ENCODE measurements at regions not wholly inside any gene's neighbourhood (a gene's known extent, or its start where the extent isn't known, plus 50 kb on each side); places are given as distances from the start of the nearest gene placed in this dataset.
"Not testable (repeated sequence)": the region's sequence is repeated elsewhere in the genome, so short reads cannot be mapped to it uniquely, and the experiment has no call there.

DNA sequence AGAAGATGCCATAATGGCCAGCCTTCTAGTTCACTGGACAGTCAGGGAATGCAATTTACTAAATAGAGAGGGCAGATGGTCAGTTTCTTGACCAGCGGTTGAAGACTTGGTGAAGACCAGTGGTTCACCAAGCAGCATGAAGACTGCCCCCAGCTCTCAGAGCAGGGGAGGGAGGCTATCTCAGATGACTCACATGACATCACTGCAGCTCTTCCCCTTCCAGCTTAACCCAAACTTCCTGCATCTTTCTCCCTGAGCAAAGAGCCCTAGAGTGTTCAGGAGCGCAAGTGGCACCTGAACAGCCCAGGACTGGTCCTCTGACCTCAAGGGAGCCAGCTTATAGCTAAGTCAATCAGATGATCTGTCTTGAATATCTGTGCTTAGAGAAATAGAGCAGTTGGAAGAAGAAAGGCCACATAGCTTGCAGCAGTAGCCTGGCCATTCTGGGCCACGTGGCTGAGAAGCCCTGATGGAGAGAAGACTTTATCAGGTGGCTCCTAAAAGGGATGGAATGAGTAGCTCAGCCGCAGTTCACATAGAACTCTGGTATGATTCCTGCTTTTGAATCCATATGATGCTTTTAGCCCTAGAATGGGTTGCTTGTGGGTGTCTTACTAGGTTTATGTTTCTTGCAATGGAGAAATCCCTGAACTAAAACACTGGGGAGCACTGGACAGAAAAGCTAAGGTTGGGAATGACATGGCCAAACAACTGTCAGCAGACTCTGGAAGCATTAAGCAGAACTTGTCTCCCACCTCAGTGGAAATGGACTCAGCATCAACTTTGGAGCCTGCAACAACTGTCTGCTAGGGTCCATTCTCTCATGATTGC is 392.1 kb upstream of the CCL2 start:
- DNase-seq: no peak

DNA sequence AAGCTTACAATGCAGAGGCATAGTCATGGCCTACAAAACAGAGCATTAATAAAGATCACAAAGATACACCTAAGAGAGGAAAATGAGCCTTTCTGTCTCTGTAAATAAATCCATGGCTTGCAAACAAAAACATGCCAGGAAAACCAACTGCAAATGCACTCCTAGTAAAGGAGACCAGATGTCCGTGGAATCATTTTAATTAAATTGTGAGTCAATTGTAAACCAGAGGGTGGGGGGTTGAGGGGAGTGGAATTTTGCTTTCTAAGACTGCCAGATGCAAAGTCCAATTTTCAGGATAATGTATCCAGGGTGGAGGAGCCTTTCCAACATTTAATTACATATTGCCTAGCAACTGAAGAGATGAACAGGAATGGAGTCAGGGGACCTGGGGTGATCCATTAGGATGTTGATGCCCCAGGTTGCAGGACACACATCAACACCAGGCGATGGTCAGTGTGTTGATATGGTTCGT is 390.3 kb upstream of the CCL2 start:
- no peak for DNase-seq

DNA sequence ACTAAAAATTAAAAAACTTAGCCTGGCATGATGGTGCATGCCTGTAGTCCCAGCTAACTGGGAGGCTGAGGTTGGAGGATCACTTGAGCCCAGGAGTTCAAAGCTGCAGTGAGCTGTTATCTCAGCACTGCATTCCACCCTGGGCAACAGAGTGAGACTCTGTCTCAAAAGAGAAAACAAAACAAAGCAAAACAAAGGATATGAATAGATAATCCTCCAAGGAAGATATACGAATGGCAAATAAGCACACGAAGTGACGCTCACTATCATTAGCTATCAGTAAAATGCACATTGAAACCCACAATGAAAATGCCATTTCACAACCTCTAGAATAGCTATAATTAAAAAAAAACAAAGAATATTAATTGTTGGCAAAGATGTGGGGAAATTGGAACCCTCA is 386.2 kb upstream of the CCL2 start:
- no peak for DNase-seq

DNA sequence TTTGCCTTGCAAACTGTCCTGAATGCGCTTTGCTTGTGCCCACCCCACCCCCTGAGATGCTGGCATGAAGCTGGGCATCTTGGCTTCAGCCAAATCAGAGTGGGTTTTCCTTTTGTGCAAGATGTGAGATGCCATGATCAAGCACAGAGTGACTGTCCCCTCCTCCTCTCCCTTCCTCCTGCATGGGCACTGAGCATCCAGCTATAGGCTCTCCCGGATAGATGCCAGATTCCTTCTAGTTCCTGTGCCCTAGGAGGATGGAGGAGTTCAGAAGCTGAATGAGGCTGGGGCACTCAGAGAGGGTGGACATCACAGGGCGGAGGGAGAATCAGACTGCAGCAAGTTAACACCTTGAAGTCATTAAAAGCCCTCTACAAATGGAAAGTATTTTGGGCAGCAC is 384.1 kb upstream of the CCL2 start:
- no peak for DNase-seq

DNA sequence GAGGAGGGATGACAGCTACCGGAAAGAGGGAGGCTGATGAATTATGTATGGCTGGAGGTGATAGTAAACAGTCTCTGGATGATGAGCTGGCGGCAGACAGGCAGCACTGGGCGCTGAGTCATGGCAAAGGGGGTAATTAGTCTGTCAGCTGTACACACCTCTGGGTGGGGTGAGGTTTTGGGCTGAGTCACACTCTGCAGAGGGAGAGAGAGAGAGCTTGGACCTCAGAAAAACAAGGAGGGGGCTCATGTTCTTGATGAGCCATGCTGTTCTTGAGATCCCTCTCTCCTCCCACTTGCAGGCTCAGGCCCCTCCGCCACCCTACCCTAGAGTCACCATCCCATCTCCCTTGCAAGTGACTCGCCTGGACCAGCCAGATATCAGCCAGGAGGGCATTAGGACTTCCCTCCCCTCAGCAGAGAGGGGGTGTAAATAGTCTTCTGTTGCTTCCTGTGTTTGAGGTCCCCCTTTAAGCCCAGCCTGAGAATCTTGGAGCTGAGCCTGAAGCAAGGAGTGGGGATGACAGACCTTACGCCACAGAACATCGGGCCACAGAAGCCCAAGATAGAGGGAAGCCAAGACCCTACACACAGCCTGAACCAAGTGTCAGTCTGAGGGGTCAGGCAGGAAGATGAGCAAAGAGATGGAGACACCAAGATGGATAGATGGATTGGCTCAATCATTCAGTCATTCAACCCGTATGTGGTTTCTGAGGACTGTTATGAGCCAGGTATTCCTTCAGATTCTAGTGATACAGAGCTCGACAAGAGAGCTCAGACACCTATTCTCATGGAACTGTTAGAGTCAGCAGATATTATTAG is 383.2 kb upstream of the CCL2 start:
- no peak for DNase-seq

DNA sequence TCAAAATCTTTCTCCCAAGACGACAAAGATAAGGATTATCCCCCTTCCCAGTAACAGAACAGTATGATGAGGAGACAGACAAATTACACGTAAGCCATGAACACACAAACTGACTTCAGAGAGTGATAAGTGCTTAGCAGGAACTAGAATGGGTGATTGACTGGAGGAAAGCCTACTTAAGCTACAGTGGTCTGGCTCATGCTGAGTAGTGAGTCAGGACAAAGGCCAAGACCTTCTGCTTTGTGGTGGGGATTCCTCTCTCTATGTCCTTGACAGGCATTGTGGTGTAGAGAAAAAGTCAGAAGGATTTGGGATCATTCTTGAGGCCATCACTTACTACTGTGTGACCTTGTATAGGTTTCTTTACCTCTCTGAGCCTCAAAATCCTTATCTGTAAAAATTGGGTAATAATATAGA is 381.9 kb upstream of the CCL2 start:
- no peak for DNase-seq

DNA sequence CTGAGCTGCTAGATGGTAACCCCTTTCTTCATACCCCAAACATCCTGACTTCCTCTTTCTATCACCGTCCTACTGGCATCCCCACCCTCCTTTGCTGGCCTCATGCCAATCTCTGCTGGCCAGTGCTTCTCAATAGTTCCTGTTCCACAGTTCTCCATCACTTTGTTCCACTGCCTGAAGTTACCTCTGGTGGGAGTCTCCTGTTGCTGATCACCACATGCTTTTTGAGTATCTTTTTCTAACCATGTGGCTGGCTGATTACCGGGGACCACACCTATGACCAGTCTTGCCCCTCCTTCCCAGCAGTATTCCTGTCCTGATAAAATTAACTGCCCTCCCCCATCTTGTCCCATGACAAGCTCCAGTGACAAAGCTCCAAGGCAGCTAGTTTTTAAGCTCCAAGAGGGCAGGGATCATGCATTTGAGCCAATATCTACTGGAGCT is 380.4 kb upstream of the CCL2 start:
- DNase-seq: peak in 2 of 3 donors; percentile 13

DNA sequence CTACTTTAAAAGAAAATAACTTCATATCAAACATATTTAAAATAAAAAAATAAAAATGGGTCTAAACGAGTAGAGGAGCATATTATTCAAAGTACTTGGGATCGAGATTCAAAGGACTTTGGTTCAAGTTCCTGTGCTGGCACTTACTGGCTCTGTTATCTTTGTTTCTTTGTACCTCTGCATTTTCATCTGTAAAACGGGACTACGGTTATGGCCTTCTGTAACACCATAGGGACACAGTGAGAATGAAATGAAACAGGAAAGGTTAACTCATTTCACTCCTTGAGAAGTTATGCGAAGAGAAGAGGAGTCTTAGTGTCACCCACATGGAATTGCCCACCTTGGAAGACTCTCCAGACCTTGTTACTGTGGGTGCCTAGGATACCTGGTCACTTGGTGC is 379.1 kb upstream of the CCL2 start:
- no peak for DNase-seq

DNA sequence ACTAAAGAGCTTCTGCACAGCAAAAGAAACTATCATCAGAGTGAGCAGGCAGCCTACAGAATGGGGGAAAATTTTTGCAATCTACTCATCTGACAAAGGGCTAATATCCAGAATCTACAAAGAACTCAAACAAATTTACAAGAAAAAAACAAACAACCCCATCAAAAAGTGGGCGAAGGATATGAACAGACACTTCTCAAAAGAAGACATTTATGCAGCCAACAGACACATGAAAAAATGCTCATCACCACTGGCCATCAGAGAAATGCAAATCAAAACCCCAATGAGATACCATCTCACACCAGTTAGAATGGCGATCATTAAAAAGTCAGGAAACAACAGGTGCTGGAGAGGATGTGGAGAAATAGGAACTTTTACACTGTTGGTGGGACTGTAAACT is 372.8 kb upstream of the CCL2 start:
- not testable (repeated sequence) for DNase-seq

DNA sequence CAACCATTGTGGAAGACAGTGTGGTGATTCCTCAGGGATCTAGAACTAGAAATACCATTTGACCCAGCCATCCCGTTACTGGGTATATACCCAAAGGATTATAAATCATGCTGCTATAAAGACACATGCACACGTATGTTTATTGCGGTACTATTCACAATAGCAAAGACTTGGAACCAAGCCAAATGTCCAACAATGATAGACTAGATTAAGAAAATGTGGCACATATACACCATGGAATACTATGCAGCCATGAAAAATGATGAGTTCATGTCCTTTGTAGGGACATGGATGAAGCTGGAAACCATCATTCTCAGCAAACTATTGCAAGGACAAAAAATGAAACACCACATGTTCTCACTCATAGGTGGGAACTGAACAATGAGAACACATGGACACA is 372.4 kb upstream of the CCL2 start:
- not testable (repeated sequence) for DNase-seq

DNA sequence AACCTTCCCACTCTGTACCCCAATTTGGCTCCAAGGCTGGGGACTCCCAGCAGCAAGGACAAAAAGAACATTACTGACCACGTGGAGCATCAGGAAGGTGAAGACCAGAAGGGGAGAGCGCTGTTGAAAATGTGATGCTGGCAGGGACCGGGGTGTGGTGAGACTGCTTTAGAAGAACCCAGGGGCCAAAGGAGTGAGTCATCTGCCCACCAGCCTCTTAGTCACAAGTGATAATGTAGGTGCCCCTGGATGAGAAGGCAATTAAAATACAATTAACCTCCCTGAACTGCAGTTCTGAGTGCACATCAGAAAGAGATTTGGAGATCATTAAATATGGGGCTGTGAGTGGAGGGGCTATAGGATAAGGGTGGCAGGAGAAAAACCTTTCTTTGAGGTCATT is 366.6 kb upstream of the CCL2 start:
- no peak for DNase-seq

DNA sequence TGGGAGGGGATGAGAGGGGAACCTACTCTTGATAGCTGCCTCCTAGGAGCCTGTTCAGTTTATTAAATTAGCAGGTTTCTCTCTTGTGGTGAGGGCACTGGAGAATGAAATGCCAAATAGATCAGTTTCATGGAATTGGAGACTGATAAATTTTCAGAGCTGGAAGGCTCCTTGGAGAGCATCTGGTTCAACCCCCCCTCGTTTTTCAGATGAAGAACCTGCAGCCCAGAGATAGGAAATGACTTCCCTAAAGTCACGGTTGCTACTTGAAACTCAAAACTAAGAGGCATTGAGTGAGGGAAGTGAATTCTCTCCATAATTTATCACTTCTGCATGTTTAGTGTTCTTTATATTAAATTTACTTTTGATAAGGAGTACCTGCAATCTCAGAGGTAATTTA is 366.0 kb upstream of the CCL2 start:
- no peak for DNase-seq

DNA sequence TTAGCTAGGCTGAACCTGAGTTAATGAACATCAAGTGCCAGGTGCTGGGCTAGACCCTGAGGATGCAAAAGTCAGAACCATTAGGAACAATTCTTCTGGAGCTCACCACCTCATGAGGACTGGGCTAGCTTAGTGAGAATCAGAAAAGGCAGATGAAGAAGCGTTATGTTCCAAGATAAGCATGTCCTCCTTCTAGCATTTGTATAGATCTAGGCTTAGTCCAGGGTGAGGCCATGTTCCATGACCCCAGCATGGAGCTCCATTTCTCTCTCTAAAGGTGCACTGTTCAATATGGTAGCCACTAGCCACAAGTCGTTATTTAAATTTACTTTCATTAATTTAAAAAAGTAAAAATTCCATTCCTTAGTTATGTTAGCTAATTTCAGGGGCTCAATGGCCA is 365.3 kb upstream of the CCL2 start:
- DNase-seq: no peak

DNA sequence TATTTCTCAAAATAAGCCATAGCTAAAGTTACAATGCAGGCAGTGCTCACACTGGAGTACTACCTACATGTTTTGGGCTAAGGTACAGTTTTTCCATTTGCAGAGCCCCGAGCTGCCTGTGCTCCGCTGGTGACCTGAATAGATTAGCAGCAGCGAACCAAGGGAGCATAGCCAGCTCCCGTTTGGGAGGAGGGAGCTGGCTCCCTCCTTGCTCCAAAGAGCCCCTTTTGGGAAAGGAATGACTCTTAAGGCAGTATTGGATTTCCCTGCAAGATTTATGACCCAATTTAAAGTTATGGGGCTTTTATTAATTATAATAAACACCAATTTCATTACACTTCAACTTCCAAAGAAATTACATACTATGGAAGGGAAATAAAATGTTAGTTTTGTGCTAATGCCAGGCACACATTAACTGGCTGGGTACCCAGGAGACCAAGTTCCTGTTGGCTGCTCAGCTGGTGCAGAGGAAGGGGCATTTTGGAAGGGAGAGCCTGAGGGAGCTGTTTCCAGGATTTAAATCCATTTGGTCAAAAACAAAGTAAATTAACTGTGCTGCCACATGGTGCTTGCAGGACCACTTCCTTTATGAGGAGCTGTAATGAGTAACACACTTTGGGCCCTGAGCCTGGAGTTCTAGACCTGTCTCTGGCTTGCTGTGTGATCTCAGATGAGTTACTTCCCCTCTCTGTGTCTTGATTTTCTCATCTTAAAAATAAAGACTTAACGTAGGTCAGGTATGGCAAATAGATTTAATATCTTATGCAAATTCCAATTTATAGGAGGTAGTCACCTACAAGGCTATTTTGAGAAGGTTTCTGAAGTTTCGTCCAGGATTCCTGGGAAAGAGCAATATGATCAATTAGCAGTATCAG is 362.1 kb upstream of the CCL2 start:
- no peak for DNase-seq

DNA sequence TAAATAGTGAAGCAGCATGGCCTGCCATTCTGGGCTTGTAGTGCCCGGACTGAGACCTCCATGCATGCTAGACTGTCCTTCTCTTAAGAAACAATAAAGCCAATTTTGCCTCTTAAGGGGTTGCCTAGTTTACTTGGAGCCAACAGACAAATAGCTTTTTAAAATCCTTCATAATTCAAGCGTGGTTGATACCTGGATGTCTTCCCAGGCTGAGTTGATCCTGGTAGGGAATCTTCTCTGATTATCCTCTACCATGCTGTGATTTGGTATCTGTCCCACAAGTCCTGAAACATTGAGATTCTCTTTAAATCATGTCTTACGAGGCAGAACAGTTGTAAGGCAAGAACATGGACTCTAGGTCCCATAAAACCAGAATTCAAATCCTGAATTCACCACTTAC is 359.6 kb upstream of the CCL2 start:
- no peak for DNase-seq

DNA sequence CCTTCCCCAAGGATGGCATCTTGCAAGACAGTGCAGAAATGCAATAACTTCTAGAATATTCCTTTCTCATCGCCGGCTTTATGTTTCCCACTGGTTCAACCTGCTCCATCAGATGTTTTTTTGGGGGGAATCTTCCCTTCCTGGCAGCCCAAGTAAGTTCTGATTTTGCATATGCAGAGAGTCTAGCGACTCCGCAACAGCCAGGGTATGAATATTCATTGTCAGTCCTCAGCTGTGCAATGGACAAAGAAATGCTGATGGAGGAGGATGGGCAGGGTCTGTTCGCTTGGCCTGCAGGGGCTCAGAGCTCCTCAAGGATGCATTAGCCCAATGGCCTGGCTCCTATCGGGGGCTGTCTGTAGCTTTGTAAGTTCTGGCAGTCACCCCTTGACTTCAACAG is 358.8 kb upstream of the CCL2 start:
- DNase-seq: no peak

DNA sequence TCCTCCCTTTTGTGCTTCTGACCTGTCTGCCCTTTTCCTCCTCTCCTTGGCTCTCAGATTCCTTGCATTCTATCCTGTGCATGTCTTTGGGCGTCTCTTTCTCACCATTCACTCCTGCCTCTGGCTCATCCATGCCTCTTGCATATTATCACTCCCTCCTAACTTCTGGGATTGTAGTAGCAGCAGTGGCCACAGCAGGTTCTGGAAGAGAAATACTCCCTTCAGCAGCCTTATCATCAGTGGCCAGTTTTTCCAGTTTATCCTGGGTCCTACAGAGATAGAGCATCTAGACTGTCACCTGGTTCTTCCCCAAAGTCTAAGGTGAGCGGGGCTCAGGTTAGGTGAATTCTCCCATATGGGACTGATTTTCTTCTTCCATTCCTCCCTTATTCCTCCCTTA is 354.0 kb upstream of the CCL2 start:
- no peak for DNase-seq

DNA sequence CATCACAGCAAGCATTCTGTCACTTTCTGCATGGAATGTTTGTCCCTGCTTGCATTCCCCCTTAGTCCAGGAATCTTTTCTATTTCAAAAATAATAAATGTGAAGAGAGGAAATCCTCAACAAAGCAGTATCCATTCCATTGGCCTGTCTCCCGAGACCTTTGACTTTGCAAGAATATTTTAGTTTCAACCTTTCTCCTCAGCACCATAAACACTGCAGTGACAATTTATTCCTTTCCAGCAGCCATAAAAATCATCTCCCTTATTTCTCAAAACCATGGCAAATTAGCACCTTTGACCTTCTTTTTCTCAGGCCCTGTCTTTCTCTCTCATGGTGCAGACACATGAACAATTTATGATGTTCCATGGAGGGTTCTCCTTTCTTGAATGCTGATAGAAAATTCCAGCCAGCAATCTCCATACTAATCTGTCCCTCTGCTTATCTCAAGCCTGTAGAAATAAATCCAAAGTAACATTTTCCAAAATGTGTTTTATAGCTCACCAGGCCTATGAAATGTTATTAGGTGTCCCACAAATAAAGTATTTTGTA is 352.1 kb upstream of the CCL2 start:
- DNase-seq: no peak

DNA sequence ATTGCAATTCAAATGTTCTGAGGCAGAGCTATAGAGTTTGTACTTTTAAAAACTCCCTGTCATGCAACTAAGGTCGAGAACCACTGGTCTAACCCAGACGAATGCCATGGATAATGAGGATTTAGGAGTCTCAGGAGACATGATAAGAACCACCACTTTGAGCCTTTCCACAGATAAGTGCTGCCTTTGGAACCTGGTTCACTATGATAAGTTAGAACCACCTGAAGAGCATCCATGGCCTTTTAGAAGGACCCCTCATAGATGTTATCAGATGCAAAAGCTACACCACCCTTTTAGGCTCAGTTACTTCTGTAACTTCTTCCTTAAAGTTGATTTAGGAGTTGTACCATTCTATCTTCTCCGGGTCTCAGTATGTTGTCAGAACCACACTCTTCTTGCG is 350.6 kb upstream of the CCL2 start:
- no peak for DNase-seq

DNA sequence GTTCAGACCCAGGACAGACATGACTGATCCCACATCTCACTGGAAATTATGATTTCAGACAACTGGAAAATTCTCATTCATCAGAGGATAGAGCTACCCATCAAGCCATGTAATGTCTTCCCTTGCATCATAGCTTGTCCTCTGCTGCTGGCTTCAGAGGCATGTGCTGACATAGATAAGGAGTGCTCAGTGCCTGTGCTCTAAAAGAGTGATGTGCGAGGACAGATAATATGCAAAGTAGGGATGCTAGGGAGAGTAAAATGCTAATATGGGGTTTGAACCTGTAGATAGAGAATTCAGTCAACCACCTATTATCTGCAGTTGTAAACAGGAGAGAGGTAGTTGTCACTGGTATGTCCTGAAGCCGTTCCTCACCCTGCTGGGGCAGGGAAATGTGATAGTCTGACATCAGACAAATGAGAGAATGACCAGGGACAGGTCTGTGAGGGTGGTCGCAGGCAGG is 349.7 kb upstream of the CCL2 start:
- no peak for DNase-seq

DNA sequence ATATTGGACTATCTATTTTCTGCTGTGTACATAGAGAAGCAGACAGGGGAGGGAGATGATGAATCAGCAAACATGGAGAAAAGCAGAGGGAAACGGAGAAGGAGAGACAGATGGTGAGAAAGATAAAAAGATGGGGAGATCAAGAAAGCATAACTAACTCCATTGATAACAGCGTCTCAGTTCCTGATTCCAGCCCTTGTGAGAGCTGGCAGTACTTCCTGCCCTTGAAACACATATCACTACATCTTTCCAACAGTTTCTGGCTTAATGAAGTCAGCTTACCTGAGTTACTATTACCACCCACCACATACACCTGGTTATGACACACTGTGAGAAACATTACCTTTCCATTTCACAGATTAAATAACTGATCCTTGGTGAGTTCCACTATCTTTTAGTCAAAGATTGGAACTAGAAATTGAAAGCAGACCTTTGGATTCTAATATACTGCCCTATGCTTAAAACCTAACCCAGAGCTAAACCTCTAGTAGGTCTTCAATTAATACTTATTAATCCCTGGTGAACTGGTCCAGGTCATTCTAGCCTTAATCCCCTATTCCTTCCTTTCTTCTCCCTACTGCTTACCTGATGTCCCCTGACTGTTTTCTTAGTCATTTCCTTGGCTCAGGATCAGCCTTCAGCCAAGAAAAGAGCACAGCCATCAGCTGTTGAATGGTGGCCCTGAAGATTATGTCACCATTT is 346.6 kb upstream of the CCL2 start:
- DNase-seq: no peak

Measured in suppressor macrophage treated with lipopolysaccharide for 1 hour (primary cell).